Stimulated activated naive B cell treated with anti-CD40 and anti-IgM and Interleukin-4, amounts not matched to agents 10 μg/mL and 1 μg/mL and 100 μg/mL, for 72 hours (primary cell): ENCODE measurements at regions not wholly inside any gene's neighbourhood (a gene's known extent, or its start where the extent isn't known, plus 50 kb on each side); places are given as distances from the start of the nearest gene placed in this dataset.
"Not testable (repeated sequence)": the region's sequence is repeated elsewhere in the genome, so short reads cannot be mapped to it uniquely, and the experiment has no call there.

ENCODE experiments used
- ATAC-seq, 2 donors: fragments of 150-1000 bp; cut with Tn5 transposase; replicated peaks; 2 replicates each; pipeline ENCODE4 v1.10.0; 2021; ENCODE audit warnings: moderate library complexity in 1 of 2
- DNase-seq: peaks from one replicate; pipeline ENCODE4 v3.0.0; 2021
- H3K27ac Mint-ChIP-seq: one replicate; pipeline ENCODE4 v1.8.0; 2022; ENCODE audit warnings: mild to moderate bottlenecking, mixed read lengths
- H3K27me3 Mint-ChIP-seq, 2 donors: one replicate each; pipeline ENCODE4 v1.8.0; 2022; ENCODE audit warnings: mixed read lengths in 2 of 2
- H3K36me3 Mint-ChIP-seq, 2 donors: one replicate each; pipeline ENCODE4 v1.8.0; 2022; ENCODE audit warnings: mixed read lengths in 2 of 2, mild to moderate bottlenecking in 1 of 2
- H3K4me1 Mint-ChIP-seq, 2 donors: one replicate each; pipeline ENCODE4 v1.8.0; 2022; ENCODE audit warnings: mixed read lengths in 2 of 2, mild to moderate bottlenecking in 1 of 2
- H3K4me3 Mint-ChIP-seq, 2 donors: one replicate each; pipeline ENCODE4 v1.8.0; 2022; ENCODE audit warnings: mild to moderate bottlenecking in 2 of 2, mixed read lengths in 2 of 2, moderate library complexity in 1 of 2
- H3K9me3 Mint-ChIP-seq, 2 donors: one replicate each; pipeline ENCODE4 v1.8.0; 2022; ENCODE audit warnings: mixed read lengths in 2 of 2, mild to moderate bottlenecking in 1 of 2

GRCh38 chr5:8720506-8720905, 825.4 kb downstream of the SEMA5A start:
- no peak for DNase-seq
- Mint-ChIP-seq H3K27me3 (no peaks in the 10 kb centered on the region), H3K27ac (no peak overlapping the region), H3K4me3 (no peak overlapping the region), H3K9me3 (peaks cover 0 to 7% of the 10 kb centered on the region in 2 donors), H3K36me3 (no peaks in the 10 kb centered on the region), H3K4me1 (no peaks in the 10 kb centered on the region)
- ATAC-seq: no peak

GRCh38 chr5:8721536-8721935, 824.3 kb downstream of the SEMA5A start:
- DNase-seq (no peak), ATAC-seq (no peak)
- Mint-ChIP-seq H3K27me3 (no peaks in the 10 kb centered on the region), H3K36me3 (no peaks in the 10 kb centered on the region), H3K4me3 (no peak overlapping the region), H3K27ac (no peak overlapping the region), H3K9me3 (peaks cover 0 to 7% of the 10 kb centered on the region in 2 donors), H3K4me1 (no peaks in the 10 kb centered on the region)

- H3K27ac Mint-ChIP-seq: no peak overlapping the region
- no peaks in the 10 kb centered on the region for H3K4me1 Mint-ChIP-seq
- no peaks in the 10 kb centered on the region for H3K27me3 Mint-ChIP-seq
- H3K4me3 Mint-ChIP-seq: no peak overlapping the region
- no peak for ATAC-seq
- DNase-seq: no peak
- H3K36me3 Mint-ChIP-seq: no peaks in the 10 kb centered on the region
- H3K9me3 Mint-ChIP-seq: peaks cover 0 to 7% of the 10 kb centered on the region in 2 donors
Measured at GRCh38 chr5:8726383-8727036, 819.4 kb downstream of the SEMA5A start.

GRCh38 chr5:8727396-8727795, 818.5 kb downstream of the SEMA5A start:
- Mint-ChIP-seq H3K36me3 (no peaks in the 10 kb centered on the region), H3K9me3 (peaks cover 3 to 9% of the 10 kb centered on the region in 2 donors), H3K27ac (no peak overlapping the region), H3K4me1 (no peaks in the 10 kb centered on the region), H3K4me3 (no peak overlapping the region), H3K27me3 (no peaks in the 10 kb centered on the region)
- ATAC-seq: no peak
- no peak for DNase-seq

GRCh38 chr5:8729437-8729836, 816.4 kb downstream of the SEMA5A start:
- H3K9me3 Mint-ChIP-seq: peaks cover 3% of the 10 kb centered on the region in 2 donors
- no peak overlapping the region for H3K27ac Mint-ChIP-seq
- H3K4me1 Mint-ChIP-seq: no peaks in the 10 kb centered on the region
- ATAC-seq (no peak), DNase-seq (no peak)
- H3K4me3 Mint-ChIP-seq: no peak overlapping the region
- no peaks in the 10 kb centered on the region for H3K27me3 Mint-ChIP-seq
- no peaks in the 10 kb centered on the region for H3K36me3 Mint-ChIP-seq

- Mint-ChIP-seq H3K27ac (no peak overlapping the region), H3K36me3 (no peaks in the 10 kb centered on the region), H3K4me1 (no peaks in the 10 kb centered on the region), H3K27me3 (no peaks in the 10 kb centered on the region), H3K4me3 (no peak overlapping the region), H3K9me3 (peaks cover 3% of the 10 kb centered on the region in 2 donors)
- DNase-seq (no peak), ATAC-seq (no peak)
Measured at GRCh38 chr5:8730194-8730593, 815.7 kb downstream of the SEMA5A start.

- DNase-seq, H3K27me3 Mint-ChIP-seq, H3K4me1 Mint-ChIP-seq, ATAC-seq, H3K9me3 Mint-ChIP-seq, H3K36me3 Mint-ChIP-seq, H3K4me3 Mint-ChIP-seq, H3K27ac Mint-ChIP-seq: not testable (repeated sequence)
Measured at GRCh38 chr5:8731110-8731509, 814.8 kb downstream of the SEMA5A start.

GRCh38 chr5:8740595-8740994, 805.3 kb downstream of the SEMA5A start:
- Mint-ChIP-seq H3K27me3 (no peaks in the 10 kb centered on the region), H3K36me3 (no peaks in the 10 kb centered on the region), H3K4me3 (no peak overlapping the region), H3K4me1 (no peaks in the 10 kb centered on the region), H3K27ac (no peak overlapping the region), H3K9me3 (peaks cover 4 to 11% of the 10 kb centered on the region in 2 donors)
- DNase-seq: no peak
- ATAC-seq: no peak

GRCh38 chr5:8749556-8749955, 796.3 kb downstream of the SEMA5A start:
- ATAC-seq: no peak
- no peaks in the 10 kb centered on the region for H3K36me3 Mint-ChIP-seq
- no peaks in the 10 kb centered on the region for H3K4me1 Mint-ChIP-seq
- no peak for DNase-seq
- no peak overlapping the region for H3K27ac Mint-ChIP-seq
- H3K27me3 Mint-ChIP-seq: no peaks in the 10 kb centered on the region
- no peak overlapping the region for H3K4me3 Mint-ChIP-seq
- H3K9me3 Mint-ChIP-seq: no peaks in the 10 kb centered on the region

GRCh38 chr5:8750100-8750499, 795.8 kb downstream of the SEMA5A start:
- no peaks in the 10 kb centered on the region for H3K4me1 Mint-ChIP-seq
- ATAC-seq (no peak), DNase-seq (no peak)
- H3K9me3 Mint-ChIP-seq: no peaks in the 10 kb centered on the region
- H3K4me3 Mint-ChIP-seq: no peak overlapping the region
- H3K36me3 Mint-ChIP-seq: no peaks in the 10 kb centered on the region
- H3K27ac Mint-ChIP-seq: no peak overlapping the region
- no peaks in the 10 kb centered on the region for H3K27me3 Mint-ChIP-seq

GRCh38 chr5:8751971-8752370, 793.9 kb downstream of the SEMA5A start:
- Mint-ChIP-seq H3K4me1 (no peaks in the 10 kb centered on the region), H3K9me3 (no peaks in the 10 kb centered on the region), H3K36me3 (no peaks in the 10 kb centered on the region), H3K4me3 (no peak overlapping the region), H3K27me3 (no peaks in the 10 kb centered on the region), H3K27ac (no peak overlapping the region)
- no peak for DNase-seq
- ATAC-seq: no peak

- no peak overlapping the region for H3K4me3 Mint-ChIP-seq
- no peaks in the 10 kb centered on the region for H3K36me3 Mint-ChIP-seq
- H3K4me1 Mint-ChIP-seq: no peaks in the 10 kb centered on the region
Measured at GRCh38 chr5:8752595-8752994, 793.3 kb downstream of the SEMA5A start.

GRCh38 chr5:8756498-8757084, 789.3 kb downstream of the SEMA5A start:
- Mint-ChIP-seq H3K4me3 (no peak overlapping the region), H3K4me1 (no peaks in the 10 kb centered on the region), H3K36me3 (no peaks in the 10 kb centered on the region), H3K9me3 (peaks cover 6 to 8% of the 10 kb centered on the region in 2 donors), H3K27me3 (no peaks in the 10 kb centered on the region), H3K27ac (no peak overlapping the region)
- ATAC-seq (peak; percentile 41 to 58), DNase-seq (no peak)

More at GRCh38 chr5:8752595-8752994, 793.3 kb downstream of the SEMA5A start:
- no peaks in the 10 kb centered on the region for H3K27me3 Mint-ChIP-seq
- H3K27ac Mint-ChIP-seq: no peak overlapping the region
- DNase-seq (no peak), ATAC-seq (no peak)
- no peaks in the 10 kb centered on the region for H3K9me3 Mint-ChIP-seq

- Mint-ChIP-seq H3K27me3 (no peaks in the 10 kb centered on the region), H3K4me1 (no peaks in the 10 kb centered on the region), H3K4me3 (no peak overlapping the region), H3K36me3 (no peaks in the 10 kb centered on the region), H3K27ac (no peak overlapping the region), H3K9me3 (peaks cover 1 to 3% of the 10 kb centered on the region in 2 donors)
- ATAC-seq (no peak), DNase-seq (no peak)
Measured at GRCh38 chr5:8765886-8766285, 780.0 kb downstream of the SEMA5A start.

GRCh38 chr5:8766448-8766847, 779.4 kb downstream of the SEMA5A start:
- H3K36me3 Mint-ChIP-seq: no peaks in the 10 kb centered on the region
- H3K4me1 Mint-ChIP-seq: no peaks in the 10 kb centered on the region
- no peaks in the 10 kb centered on the region for H3K27me3 Mint-ChIP-seq
- peaks cover 1 to 3% of the 10 kb centered on the region in 2 donors for H3K9me3 Mint-ChIP-seq
- no peak for DNase-seq
- no peak overlapping the region for H3K4me3 Mint-ChIP-seq
- H3K27ac Mint-ChIP-seq: no peak overlapping the region
- no peak for ATAC-seq
